ENCODE measurements at regions not wholly inside any gene's neighbourhood (a gene's known extent, or its start where the extent isn't known, plus 50 kb on each side); places are given as distances from the start of the nearest gene placed in this dataset.

DNA sequence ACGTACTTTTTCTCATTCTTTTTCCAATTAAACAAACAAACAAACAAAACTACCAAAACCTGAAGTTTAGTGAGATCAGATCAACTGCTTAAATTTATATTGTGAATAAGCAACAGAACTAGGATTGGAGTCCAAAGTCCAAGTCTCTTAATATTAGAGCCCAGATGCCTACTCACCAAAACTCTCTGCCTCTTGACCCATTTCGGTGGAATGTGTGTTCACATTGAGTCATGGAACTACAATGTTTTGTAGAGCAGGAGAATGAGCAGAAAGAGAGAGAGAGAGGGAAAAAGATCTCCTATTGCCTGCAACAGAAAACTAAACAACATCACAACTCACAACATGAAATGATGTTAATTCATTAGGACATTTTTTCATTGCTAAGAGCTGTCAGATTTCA is 751.1 kb downstream of the TLR4 start:
- DNase-seq (ENCODE audit: low spot score): no peak
- Mint-ChIP-seq H3K9me3 (peaks cover 40% of the 10 kb centered on the region), H3K27me3 (ENCODE audit: insufficient read depth, low read depth, poor library complexity) (no peaks in the 10 kb centered on the region), H3K27ac (no peak overlapping the region), H3K4me1 (peaks cover 10% of the 10 kb centered on the region; the same call in 2 of the 3 replicates), H3K36me3 (ENCODE audit: low read depth) (no peaks in the 10 kb centered on the region), H3K4me3 (no peak overlapping the region)
- no peaks in the 10 kb centered on the region for H4K20me1 ChIP-seq (replicated peaks; ENCODE audit: insufficient read depth)
- H3K4me3 ChIP-seq: no peak overlapping the region
- H3K4me2 ChIP-seq: no peak overlapping the region
- no peak for TF ChIP-seq EZH2 (IDR thresholded peaks at IDR 0.05; ENCODE audit: low read depth, unreplicated experiment)
- no peak for TF ChIP-seq CREB1 (CRISPR knock-in tag; IDR thresholded peaks at IDR 0.05; ENCODE audit: low read depth)
- TF ChIP-seq, protein P1, sequence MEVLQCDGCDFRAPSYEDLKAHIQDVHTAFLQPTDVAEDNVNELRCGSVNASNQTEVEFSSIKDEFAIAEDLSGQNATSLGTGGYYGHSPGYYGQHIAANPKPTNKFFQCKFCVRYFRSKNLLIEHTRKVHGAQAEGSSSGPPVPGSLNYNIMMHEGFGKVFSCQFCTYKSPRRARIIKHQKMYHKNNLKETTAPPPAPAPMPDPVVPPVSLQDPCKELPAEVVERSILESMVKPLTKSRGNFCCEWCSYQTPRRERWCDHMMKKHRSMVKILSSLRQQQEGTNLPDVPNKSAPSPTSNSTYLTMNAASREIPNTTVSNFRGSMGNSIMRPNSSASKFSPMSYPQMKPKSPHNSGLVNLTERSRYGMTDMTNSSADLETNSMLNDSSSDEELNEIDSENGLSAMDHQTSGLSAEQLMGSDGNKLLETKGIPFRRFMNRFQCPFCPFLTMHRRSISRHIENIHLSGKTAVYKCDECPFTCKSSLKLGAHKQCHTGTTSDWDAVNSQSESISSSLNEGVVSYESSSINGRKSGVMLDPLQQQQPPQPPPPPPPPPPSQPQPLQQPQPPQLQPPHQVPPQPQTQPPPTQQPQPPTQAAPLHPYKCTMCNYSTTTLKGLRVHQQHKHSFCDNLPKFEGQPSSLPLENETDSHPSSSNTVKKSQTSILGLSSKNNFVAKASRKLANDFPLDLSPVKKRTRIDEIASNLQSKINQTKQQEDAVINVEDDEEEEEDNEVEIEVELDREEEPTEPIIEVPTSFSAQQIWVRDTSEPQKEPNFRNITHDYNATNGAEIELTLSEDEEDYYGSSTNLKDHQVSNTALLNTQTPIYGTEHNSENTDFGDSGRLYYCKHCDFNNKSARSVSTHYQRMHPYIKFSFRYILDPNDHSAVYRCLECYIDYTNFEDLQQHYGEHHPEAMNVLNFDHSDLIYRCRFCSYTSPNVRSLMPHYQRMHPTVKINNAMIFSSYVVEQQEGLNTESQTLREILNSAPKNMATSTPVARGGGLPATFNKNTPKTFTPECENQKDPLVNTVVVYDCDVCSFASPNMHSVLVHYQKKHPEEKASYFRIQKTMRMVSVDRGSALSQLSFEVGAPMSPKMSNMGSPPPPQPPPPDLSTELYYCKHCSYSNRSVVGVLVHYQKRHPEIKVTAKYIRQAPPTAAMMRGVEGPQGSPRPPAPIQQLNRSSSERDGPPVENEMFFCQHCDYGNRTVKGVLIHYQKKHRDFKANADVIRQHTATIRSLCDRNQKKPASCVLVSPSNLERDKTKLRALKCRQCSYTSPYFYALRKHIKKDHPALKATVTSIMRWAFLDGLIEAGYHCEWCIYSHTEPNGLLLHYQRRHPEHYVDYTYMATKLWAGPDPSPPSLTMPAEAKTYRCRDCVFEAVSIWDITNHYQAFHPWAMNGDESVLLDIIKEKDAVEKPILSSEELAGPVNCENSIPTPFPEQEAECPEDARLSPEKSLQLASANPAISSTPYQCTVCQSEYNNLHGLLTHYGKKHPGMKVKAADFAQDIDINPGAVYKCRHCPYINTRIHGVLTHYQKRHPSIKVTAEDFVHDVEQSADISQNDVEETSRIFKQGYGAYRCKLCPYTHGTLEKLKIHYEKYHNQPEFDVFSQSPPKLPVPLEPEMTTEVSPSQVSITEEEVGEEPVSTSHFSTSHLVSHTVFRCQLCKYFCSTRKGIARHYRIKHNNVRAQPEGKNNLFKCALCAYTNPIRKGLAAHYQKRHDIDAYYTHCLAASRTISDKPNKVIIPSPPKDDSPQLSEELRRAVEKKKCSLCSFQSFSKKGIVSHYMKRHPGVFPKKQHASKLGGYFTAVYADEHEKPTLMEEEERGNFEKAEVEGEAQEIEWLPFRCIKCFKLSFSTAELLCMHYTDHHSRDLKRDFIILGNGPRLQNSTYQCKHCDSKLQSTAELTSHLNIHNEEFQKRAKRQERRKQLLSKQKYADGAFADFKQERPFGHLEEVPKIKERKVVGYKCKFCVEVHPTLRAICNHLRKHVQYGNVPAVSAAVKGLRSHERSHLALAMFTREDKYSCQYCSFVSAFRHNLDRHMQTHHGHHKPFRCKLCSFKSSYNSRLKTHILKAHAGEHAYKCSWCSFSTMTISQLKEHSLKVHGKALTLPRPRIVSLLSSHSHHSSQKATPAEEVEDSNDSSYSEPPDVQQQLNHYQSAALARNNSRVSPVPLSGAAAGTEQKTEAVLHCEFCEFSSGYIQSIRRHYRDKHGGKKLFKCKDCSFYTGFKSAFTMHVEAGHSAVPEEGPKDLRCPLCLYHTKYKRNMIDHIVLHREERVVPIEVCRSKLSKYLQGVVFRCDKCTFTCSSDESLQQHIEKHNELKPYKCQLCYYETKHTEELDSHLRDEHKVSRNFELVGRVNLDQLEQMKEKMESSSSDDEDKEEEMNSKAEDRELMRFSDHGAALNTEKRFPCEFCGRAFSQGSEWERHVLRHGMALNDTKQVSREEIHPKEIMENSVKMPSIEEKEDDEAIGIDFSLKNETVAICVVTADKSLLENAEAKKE (CRISPR knock-in tag; IDR thresholded peaks at IDR 0.05): no peak
- no peak for TF ChIP-seq JUNB (IDR thresholded peaks at IDR 0.05; ENCODE audit: unreplicated experiment)
- TF ChIP-seq, protein P2, sequence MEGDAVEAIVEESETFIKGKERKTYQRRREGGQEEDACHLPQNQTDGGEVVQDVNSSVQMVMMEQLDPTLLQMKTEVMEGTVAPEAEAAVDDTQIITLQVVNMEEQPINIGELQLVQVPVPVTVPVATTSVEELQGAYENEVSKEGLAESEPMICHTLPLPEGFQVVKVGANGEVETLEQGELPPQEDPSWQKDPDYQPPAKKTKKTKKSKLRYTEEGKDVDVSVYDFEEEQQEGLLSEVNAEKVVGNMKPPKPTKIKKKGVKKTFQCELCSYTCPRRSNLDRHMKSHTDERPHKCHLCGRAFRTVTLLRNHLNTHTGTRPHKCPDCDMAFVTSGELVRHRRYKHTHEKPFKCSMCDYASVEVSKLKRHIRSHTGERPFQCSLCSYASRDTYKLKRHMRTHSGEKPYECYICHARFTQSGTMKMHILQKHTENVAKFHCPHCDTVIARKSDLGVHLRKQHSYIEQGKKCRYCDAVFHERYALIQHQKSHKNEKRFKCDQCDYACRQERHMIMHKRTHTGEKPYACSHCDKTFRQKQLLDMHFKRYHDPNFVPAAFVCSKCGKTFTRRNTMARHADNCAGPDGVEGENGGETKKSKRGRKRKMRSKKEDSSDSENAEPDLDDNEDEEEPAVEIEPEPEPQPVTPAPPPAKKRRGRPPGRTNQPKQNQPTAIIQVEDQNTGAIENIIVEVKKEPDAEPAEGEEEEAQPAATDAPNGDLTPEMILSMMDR (conservative IDR thresholded peaks at IDR 0.05; ENCODE audit: low read depth in 2 of 2): no peak
- no peak for TF ChIP-seq NANOG (IDR thresholded peaks at IDR 0.05; ENCODE audit: borderline replicate concordance)
- no peak for TF ChIP-seq EZH2phosphoT487 (IDR thresholded peaks at IDR 0.05; ENCODE audit: unreplicated experiment)
- TF ChIP-seq, protein P3, sequence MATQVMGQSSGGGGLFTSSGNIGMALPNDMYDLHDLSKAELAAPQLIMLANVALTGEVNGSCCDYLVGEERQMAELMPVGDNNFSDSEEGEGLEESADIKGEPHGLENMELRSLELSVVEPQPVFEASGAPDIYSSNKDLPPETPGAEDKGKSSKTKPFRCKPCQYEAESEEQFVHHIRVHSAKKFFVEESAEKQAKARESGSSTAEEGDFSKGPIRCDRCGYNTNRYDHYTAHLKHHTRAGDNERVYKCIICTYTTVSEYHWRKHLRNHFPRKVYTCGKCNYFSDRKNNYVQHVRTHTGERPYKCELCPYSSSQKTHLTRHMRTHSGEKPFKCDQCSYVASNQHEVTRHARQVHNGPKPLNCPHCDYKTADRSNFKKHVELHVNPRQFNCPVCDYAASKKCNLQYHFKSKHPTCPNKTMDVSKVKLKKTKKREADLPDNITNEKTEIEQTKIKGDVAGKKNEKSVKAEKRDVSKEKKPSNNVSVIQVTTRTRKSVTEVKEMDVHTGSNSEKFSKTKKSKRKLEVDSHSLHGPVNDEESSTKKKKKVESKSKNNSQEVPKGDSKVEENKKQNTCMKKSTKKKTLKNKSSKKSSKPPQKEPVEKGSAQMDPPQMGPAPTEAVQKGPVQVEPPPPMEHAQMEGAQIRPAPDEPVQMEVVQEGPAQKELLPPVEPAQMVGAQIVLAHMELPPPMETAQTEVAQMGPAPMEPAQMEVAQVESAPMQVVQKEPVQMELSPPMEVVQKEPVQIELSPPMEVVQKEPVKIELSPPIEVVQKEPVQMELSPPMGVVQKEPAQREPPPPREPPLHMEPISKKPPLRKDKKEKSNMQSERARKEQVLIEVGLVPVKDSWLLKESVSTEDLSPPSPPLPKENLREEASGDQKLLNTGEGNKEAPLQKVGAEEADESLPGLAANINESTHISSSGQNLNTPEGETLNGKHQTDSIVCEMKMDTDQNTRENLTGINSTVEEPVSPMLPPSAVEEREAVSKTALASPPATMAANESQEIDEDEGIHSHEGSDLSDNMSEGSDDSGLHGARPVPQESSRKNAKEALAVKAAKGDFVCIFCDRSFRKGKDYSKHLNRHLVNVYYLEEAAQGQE (IDR thresholded peaks at IDR 0.05; ENCODE audit: unreplicated experiment): no peak
- no peak for TF ChIP-seq ZNF114 (CRISPR knock-in tag; IDR thresholded peaks at IDR 0.05)
- no peak for TF ChIP-seq POLR2AphosphoS5 (IDR thresholded peaks at IDR 0.05; ENCODE audit: low read depth)
- TF ChIP-seq, protein P4, sequence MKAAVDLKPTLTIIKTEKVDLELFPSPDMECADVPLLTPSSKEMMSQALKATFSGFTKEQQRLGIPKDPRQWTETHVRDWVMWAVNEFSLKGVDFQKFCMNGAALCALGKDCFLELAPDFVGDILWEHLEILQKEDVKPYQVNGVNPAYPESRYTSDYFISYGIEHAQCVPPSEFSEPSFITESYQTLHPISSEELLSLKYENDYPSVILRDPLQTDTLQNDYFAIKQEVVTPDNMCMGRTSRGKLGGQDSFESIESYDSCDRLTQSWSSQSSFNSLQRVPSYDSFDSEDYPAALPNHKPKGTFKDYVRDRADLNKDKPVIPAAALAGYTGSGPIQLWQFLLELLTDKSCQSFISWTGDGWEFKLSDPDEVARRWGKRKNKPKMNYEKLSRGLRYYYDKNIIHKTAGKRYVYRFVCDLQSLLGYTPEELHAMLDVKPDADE (IDR thresholded peaks at IDR 0.05): no peak
- no peak for TF ChIP-seq STAT1 (IDR thresholded peaks at IDR 0.05; ENCODE audit: unreplicated experiment)
- no peak for TF ChIP-seq ZNF331 (CRISPR knock-in tag; IDR thresholded peaks at IDR 0.05; ENCODE audit: low read depth)
- H3K27me3 ChIP-seq (ENCODE audit: insufficient read depth): no peaks in the 10 kb centered on the region
- H3K36me3 ChIP-seq (ENCODE audit: insufficient read depth): no peaks in the 10 kb centered on the region
- no peak overlapping the region for H2AFZ ChIP-seq
- no peaks in the 10 kb centered on the region for H3K79me2 ChIP-seq (replicated peaks; ENCODE audit: insufficient read depth)
- H3K4me1 ChIP-seq (ENCODE audit: insufficient read depth): peaks cover 13% of the 10 kb centered on the region
- no peaks in the 10 kb centered on the region for H3F3A ChIP-seq (replicated peaks; ENCODE audit: low read depth)
- H3K9me2 ChIP-seq (ENCODE audit: insufficient read depth): peaks cover 5% of the 10 kb centered on the region; the same call in 1 of the 2 replicates
- ATAC-seq: no peak
- no peak overlapping the region for H3K27ac ChIP-seq (ENCODE audit: low read depth)

Measured in GM23338 (cell line).